Retinal pigment epithelial cell (primary cell): ENCODE measurements at regions not wholly inside any gene's neighbourhood (a gene's known extent, or its start where the extent isn't known, plus 50 kb on each side); places are given as distances from the start of the nearest gene placed in this dataset.

Experiments used
- DNase-seq: peaks from one replicate; pipeline ENCODE4 v3.0.0-alpha.2; 2010; ENCODE audit warnings: low read depth
- H3K4me3 ChIP-seq: 2 replicates; pipeline ENCODE4 v1.5.1; 2011; ENCODE audit warnings: mild to moderate bottlenecking, low read length, control low read depth, moderate library complexity
- CTCF ChIP-seq: conservative IDR thresholded peaks from 2 replicates; pipeline ENCODE4 v1.5.1; 2011; ENCODE audit warnings: low read depth, low read length, control low read depth, inconsistent platforms

- no peak overlapping the region for H3K4me3 ChIP-seq
- DNase-seq, result no peak
- no peak for TF ChIP-seq CTCF
Measured at GRCh38 chr2:195031411-195031810, 625.6 kb upstream of the SLC39A10 start.

DNA sequence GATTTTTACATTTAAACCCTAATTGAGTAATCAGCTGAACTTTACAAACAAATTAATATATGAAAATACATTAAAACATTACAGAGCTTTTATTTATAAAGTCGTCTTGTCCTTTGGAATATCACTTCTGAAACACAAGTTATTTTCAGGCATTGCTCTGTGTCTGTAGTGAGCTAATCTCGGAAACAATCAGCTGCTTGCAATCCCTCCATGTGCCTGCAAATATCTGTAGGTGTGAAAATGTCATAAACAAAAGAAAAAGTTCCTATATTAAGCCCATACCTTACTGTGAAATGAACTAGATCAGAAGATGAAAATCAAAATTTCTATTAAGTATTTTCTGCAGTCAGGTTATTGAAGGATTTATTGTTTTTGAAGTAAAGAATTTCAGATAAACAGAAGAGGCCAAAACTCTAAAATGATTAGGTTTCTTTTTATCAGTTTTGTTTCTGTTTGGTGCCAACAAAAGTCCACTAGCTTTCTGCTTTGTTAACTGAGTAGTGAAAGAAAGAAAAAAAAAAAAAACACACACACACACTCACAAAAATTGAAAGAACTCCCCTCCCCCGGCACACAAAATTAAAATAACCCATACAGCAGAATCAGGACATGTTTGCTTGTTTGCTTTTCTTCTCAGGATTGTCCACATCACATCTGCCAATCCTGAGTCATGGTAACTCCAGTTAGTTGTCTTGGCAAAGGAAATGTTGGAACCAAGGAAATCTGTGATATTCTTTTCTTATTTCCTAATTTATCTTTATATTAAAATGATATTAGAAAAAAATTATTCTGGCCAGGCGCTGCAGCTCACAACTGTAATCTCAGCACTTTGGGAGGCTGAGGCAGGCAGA is 627.0 kb upstream of the SLC39A10 start:
- no peak for DNase-seq
- H3K4me3 ChIP-seq, result no peak overlapping the region
- no peak for TF ChIP-seq CTCF

- no peak for DNase-seq
- TF ChIP-seq CTCF, result no peak
- H3K4me3 ChIP-seq, result no peak overlapping the region
Measured at GRCh38 chr2:195027947-195028346, 629.1 kb upstream of the SLC39A10 start.

- no peak for TF ChIP-seq CTCF
- H3K4me3 ChIP-seq, result no peak overlapping the region
- no peak for DNase-seq
Measured at GRCh38 chr2:195026261-195026660, 630.8 kb upstream of the SLC39A10 start.

- TF ChIP-seq CTCF, result no peak
- H3K4me3 ChIP-seq, result no peak overlapping the region
- DNase-seq, result no peak
Measured at GRCh38 chr2:195022508-195022830, 634.6 kb upstream of the SLC39A10 start.

GRCh38 chr2:195021711-195022507 is 635.1 kb upstream of the SLC39A10 start:
- no peak for DNase-seq
- no peak overlapping the region for H3K4me3 ChIP-seq
- TF ChIP-seq CTCF, result no peak

DNA sequence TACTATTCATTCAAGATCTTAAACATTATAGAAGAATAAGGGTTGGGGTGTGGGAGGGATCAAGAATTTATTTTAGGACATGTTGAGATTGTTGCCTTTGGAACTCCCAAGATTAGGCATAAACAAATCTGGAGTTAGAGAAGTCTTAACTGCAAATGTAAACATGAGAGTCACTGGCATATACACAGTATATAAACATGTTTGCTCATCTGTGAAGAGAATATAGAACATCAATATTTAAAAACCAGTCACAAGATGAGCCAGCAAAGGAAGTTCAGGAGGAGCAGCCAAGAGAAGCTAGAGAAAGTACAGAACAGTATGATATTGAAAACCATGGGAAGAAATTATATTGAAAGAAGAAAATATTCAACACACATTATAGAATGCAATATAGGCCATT is 638.6 kb upstream of the SLC39A10 start:
- no peak for DNase-seq
- no peak overlapping the region for H3K4me3 ChIP-seq
- TF ChIP-seq CTCF, result no peak
